HEK293 (cell line): ENCODE measurements at regions not wholly inside any gene's neighbourhood (a gene's known extent, or its start where the extent isn't known, plus 50 kb on each side); places are given as distances from the start of the nearest gene placed in this dataset.

Experiments
- CTCF ChIA-PET: fragments of 350-600 bp; formaldehyde crosslinking; extraction: SDS; loops from one replicate; lab custom pipeline; 2021; ENCODE audit warnings: antibody characterized with exemption; lab: Yijun Ruan, JAX
- POLR2A ChIA-PET: fragments of 300-600 bp; formaldehyde crosslinking; extraction: SDS; loops from one replicate; lab custom pipeline; 2020; ENCODE audit warnings: antibody characterized with exemption, inconsistent platforms; lab: Yijun Ruan, JAX
- H3K27ac ChIP-seq: fragments of 200-500 bp; sonication (Bioruptor generic); 2 replicates; pipeline ENCODE4 v1.5.1; 2014; ENCODE audit warnings: low read depth, low read length, control low read depth, inconsistent platforms; ENCODE audit errors: extremely low read depth
- H3K36me3 ChIP-seq, 2 experiments: fragments of 200-500 bp in 1 of 2; sonication (Bioruptor generic) in 1 of 2; 1 replicate in 1 of 2; 2 replicates in 1 of 2; pipeline ENCODE4 v1.5.1; 2014 to 2017; ENCODE audit warnings: inconsistent platforms in 2 of 2, low read length in 2 of 2; ENCODE audit not compliant: control insufficient read depth in 2 of 2, insufficient read depth in 1 of 2
- H3K4me1 ChIP-seq: fragments of 200-500 bp; sonication (Bioruptor generic); 2 replicates; pipeline ENCODE4 v1.5.1; 2014; ENCODE audit warnings: mild to moderate bottlenecking, low read length, inconsistent platforms; ENCODE audit not compliant: control insufficient read depth, insufficient read depth
- H3K4me3 ChIP-seq: 2 replicates; pipeline ENCODE4 v1.5.1; 2011; ENCODE audit warnings: low read depth, mild to moderate bottlenecking, control low read depth, low read length, moderate library complexity
- H3K9me3 ChIP-seq: fragments of 200-500 bp; sonication (Bioruptor generic); 2 replicates; pipeline ENCODE4 v1.5.1; 2014; ENCODE audit warnings: low read depth, low read length, inconsistent platforms; ENCODE audit not compliant: control insufficient read depth, insufficient read depth
- EGR2 ChIP-seq: fragments of 450-650 bp; formaldehyde crosslinking; IDR thresholded peaks from 2 replicates; pipeline ENCODE4 v1.5.1; 2016; ENCODE audit warnings: low read depth, missing biosample characterization, missing genetic modification characterization
- GLI2 ChIP-seq: fragments of 450-650 bp; formaldehyde crosslinking; IDR thresholded peaks from 2 replicates; pipeline ENCODE4; 2017; ENCODE audit warnings: missing biosample characterization, missing genetic modification characterization, low read depth, borderline replicate concordance
- KLF16 ChIP-seq: fragments of 450-650 bp; formaldehyde crosslinking; IDR thresholded peaks from 2 replicates; pipeline ENCODE4 v1.5.1; 2017; ENCODE audit warnings: missing biosample characterization, missing genetic modification characterization
- OSR2 ChIP-seq: fragments of 450-650 bp; formaldehyde crosslinking; IDR thresholded peaks from 2 replicates; pipeline ENCODE4 v1.5.1; 2016; ENCODE audit warnings: missing biosample characterization, missing genetic modification characterization
- SETDB1 ChIP-seq: IDR thresholded peaks from one replicate; pipeline ENCODE4 v1.6.1; 2017; ENCODE audit warnings: mild to moderate bottlenecking, low read length, moderate library complexity, mixed read lengths; ENCODE audit not compliant: insufficient read length
- ZBTB1 ChIP-seq: fragments of 450-650 bp; formaldehyde crosslinking; IDR thresholded peaks from 2 replicates; pipeline ENCODE4 v1.5.1; 2016; ENCODE audit warnings: missing biosample characterization, missing genetic modification characterization
- ZFP3 ChIP-seq: fragments of 450-650 bp; formaldehyde crosslinking; IDR thresholded peaks from 2 replicates; pipeline ENCODE4 v1.5.1; 2016; ENCODE audit warnings: low read depth, missing biosample characterization, missing genetic modification characterization
- ZNF202 ChIP-seq: fragments of 450-650 bp; formaldehyde crosslinking; IDR thresholded peaks from 2 replicates; pipeline ENCODE4 v1.5.1; 2016; ENCODE audit warnings: missing biosample characterization, missing genetic modification characterization, borderline replicate concordance
- ZNF23 ChIP-seq: fragments of 450-650 bp; formaldehyde crosslinking; IDR thresholded peaks from 2 replicates; pipeline ENCODE4 v1.5.1; 2016; ENCODE audit warnings: missing biosample characterization, missing genetic modification characterization, borderline replicate concordance
- ZNF530 ChIP-seq: fragments of 450-650 bp; formaldehyde crosslinking; IDR thresholded peaks from 2 replicates; pipeline ENCODE4 v1.5.1; 2016; ENCODE audit warnings: low read depth, missing biosample characterization, missing genetic modification characterization
- ZNF571 ChIP-seq: fragments of 450-650 bp; formaldehyde crosslinking; IDR thresholded peaks from 2 replicates; pipeline ENCODE4 v1.5.0; 2017; ENCODE audit warnings: missing biosample characterization, missing genetic modification characterization
- ZNF626 ChIP-seq: fragments of 450-650 bp; sonication (Bioruptor Pico); formaldehyde crosslinking; IDR thresholded peaks from 2 replicates; pipeline ENCODE4 v1.5.1; 2018; ENCODE audit warnings: missing biosample characterization, missing genetic modification characterization, inconsistent platforms
- TF ChIP-seq, protein P1 (sequence below): fragments of 450-650 bp; formaldehyde crosslinking; conservative IDR thresholded peaks from 2 replicates; pipeline ENCODE4 v1.5.1; 2016; ENCODE audit warnings: low read depth, missing biosample characterization, missing genetic modification characterization
- TF ChIP-seq, protein P2 (sequence below): fragments of 450-650 bp; formaldehyde crosslinking; IDR thresholded peaks from 2 replicates; pipeline ENCODE4 v1.5.1; 2016; ENCODE audit warnings: missing biosample characterization, missing genetic modification characterization
- TF ChIP-seq, protein P3 (sequence below): fragments of 450-650 bp; formaldehyde crosslinking; IDR thresholded peaks from 2 replicates; pipeline ENCODE4 v1.5.1; 2016; ENCODE audit warnings: missing biosample characterization, missing genetic modification characterization
- TF ChIP-seq, protein P4 (sequence below): fragments of 450-650 bp; formaldehyde crosslinking; IDR thresholded peaks from 2 replicates; pipeline ENCODE4 v1.5.1; 2016; ENCODE audit warnings: missing biosample characterization, missing genetic modification characterization
- TF ChIP-seq, protein P5 (sequence below): fragments of 450-650 bp; formaldehyde crosslinking; IDR thresholded peaks from 2 replicates; pipeline ENCODE4 v1.5.1; 2016; ENCODE audit warnings: missing biosample characterization, missing genetic modification characterization

DNA sequence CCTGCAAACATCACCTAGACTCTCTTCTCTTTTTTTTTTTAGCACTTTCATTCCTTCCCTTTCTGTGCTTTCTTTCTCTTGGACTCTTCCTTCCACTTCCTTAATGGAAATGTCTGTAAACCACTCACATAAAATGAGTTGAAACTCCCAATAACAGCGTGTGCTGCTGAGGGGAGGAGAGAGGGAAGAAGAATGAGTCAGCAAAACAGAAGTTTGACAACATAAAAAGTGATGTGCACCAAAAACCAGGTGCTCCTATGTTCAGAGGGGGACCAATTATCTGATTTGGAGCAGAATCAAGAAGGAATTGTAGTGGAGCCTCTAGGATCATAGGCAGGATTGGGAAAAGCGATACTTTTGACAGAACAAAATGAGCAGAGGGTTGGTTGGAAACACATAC, 712.1 kb upstream of the IGFBP3 start:
- TF ChIP-seq, protein P1, sequence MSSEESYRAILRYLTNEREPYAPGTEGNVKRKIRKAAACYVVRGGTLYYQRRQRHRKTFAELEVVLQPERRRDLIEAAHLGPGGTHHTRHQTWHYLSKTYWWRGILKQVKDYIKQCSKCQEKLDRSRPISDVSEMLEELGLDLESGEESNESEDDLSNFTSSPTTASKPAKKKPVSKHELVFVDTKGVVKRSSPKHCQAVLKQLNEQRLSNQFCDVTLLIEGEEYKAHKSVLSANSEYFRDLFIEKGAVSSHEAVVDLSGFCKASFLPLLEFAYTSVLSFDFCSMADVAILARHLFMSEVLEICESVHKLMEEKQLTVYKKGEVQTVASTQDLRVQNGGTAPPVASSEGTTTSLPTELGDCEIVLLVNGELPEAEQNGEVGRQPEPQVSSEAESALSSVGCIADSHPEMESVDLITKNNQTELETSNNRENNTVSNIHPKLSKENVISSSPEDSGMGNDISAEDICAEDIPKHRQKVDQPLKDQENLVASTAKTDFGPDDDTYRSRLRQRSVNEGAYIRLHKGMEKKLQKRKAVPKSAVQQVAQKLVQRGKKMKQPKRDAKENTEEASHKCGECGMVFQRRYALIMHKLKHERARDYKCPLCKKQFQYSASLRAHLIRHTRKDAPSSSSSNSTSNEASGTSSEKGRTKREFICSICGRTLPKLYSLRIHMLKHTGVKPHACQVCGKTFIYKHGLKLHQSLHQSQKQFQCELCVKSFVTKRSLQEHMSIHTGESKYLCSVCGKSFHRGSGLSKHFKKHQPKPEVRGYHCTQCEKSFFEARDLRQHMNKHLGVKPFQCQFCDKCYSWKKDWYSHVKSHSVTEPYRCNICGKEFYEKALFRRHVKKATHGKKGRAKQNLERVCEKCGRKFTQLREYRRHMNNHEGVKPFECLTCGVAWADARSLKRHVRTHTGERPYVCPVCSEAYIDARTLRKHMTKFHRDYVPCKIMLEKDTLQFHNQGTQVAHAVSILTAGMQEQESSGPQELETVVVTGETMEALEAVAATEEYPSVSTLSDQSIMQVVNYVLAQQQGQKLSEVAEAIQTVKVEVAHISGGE (tag by site-specific recombination): no peak
- TF ChIP-seq SETDB1 (no peak), EGR2 (tag by site-specific recombination) (no peak), OSR2 (no peak), ZNF571 (no peak), GLI2 (tag by site-specific recombination) (no peak), ZNF202 (no peak)
- TF ChIP-seq, protein P2, sequence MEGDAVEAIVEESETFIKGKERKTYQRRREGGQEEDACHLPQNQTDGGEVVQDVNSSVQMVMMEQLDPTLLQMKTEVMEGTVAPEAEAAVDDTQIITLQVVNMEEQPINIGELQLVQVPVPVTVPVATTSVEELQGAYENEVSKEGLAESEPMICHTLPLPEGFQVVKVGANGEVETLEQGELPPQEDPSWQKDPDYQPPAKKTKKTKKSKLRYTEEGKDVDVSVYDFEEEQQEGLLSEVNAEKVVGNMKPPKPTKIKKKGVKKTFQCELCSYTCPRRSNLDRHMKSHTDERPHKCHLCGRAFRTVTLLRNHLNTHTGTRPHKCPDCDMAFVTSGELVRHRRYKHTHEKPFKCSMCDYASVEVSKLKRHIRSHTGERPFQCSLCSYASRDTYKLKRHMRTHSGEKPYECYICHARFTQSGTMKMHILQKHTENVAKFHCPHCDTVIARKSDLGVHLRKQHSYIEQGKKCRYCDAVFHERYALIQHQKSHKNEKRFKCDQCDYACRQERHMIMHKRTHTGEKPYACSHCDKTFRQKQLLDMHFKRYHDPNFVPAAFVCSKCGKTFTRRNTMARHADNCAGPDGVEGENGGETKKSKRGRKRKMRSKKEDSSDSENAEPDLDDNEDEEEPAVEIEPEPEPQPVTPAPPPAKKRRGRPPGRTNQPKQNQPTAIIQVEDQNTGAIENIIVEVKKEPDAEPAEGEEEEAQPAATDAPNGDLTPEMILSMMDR: no peak
- Histone ChIP-seq H3K27ac (no peak overlapping the region), H3K36me3 (no peaks in the 10 kb centered on the region), H3K4me3 (no peak overlapping the region), H3K4me1 (no peaks in the 10 kb centered on the region), H3K9me3 (no peaks in the 10 kb centered on the region)
- CTCF ChIA-PET: no interaction called here
- POLR2A ChIA-PET: no interaction called here

DNA sequence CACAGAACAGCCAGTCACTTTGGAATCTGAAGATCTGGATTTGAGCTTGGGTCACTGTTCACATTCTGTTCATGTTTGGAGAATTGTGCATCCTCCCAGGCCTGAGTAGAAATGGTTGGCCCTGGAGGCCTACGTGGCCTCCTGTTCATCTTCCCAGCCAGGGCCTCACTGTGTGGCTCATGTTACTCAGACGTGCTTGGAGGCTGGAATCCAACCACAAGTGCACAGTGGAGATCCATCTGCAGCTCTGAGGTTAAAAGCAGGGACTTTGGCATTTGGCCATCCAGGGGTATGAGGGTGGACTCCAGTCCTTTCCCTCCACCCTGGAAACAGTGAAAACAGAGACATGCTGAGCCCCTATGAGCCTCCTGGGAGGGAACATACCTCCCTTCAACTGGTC, 709.0 kb upstream of the IGFBP3 start:
- POLR2A ChIA-PET: no interaction called here
- Histone ChIP-seq H3K9me3 (no peaks in the 10 kb centered on the region), H3K27ac (no peak overlapping the region), H3K4me1 (no peaks in the 10 kb centered on the region), H3K4me3 (no peak overlapping the region)
- CTCF ChIA-PET: no interaction called here
- TF ChIP-seq, protein P3, sequence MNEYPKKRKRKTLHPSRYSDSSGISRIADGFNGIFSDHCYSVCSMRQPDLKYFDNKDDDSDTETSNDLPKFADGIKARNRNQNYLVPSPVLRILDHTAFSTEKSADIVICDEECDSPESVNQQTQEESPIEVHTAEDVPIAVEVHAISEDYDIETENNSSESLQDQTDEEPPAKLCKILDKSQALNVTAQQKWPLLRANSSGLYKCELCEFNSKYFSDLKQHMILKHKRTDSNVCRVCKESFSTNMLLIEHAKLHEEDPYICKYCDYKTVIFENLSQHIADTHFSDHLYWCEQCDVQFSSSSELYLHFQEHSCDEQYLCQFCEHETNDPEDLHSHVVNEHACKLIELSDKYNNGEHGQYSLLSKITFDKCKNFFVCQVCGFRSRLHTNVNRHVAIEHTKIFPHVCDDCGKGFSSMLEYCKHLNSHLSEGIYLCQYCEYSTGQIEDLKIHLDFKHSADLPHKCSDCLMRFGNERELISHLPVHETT (tag by site-specific recombination): no peak
- TF ChIP-seq, all 188 proteins: peak for 0
- no peaks in the 10 kb centered on the region for H3K36me3 ChIP-seq

DNA sequence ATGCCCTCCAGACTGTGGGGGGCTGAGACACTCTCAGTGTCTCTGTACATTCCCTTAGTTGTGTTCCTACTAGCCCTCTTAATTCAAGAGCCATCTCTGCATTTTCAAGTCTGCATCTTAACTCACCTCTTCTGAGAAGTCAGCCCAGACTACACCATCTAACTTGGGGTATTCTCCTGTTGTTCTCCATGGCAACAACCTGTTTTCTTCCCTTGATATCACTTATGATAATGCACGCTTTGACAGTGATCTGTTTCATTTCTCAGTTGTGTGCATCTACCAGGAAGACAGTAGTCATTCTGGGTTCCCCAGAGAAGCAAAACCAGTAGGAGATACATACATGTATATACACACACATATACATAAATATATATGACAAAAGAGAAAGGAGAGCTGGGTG, 707.3 kb upstream of the IGFBP3 start:
- ChIA-PET CTCF (no interaction called here), POLR2A (no interaction called here)
- no peaks in the 10 kb centered on the region for H3K4me1 ChIP-seq
- no peak for TF ChIP-seq ZNF23 (tag by site-specific recombination)
- H3K27ac ChIP-seq: no peak overlapping the region
- H3K4me3 ChIP-seq: no peak overlapping the region
- H3K9me3 ChIP-seq: no peaks in the 10 kb centered on the region
- no peaks in the 10 kb centered on the region for H3K36me3 ChIP-seq

DNA sequence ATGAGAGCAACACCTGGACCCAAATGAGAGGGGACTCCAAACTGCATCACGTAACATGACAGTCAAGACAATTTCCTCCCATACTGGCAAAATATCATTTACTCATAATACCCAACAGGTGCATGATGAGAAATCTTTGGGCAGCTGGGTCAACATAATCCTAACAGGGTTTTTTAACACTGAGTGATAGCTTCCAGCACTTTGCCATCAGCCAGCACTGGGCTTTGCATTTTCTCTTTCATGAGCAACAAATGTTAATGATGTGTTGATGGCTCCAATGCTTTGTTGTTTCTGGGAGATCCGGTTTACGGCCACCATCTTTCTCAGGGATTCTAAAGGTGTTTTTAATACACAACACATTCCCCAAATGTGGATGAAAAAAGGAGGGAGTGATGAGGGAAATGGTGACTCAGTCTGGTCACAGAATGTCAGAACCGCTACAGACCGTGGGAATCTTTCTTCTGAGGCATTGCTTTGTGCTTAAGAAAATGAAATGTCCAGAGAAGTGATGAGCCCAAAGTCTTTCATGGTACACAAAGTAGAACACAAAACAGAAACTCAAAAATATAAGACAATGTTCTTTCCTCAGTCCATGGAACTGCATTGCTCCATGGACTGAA, 705.7 kb upstream of the IGFBP3 start:
- Histone ChIP-seq H3K4me3 (no peak overlapping the region), H3K36me3 (no peaks in the 10 kb centered on the region), H3K9me3 (no peaks in the 10 kb centered on the region), H3K4me1 (no peaks in the 10 kb centered on the region), H3K27ac (no peak overlapping the region)
- ChIA-PET POLR2A (no interaction called here), CTCF (no interaction called here)
- TF ChIP-seq ZFP3: no peak
- TF ChIP-seq, protein P4, sequence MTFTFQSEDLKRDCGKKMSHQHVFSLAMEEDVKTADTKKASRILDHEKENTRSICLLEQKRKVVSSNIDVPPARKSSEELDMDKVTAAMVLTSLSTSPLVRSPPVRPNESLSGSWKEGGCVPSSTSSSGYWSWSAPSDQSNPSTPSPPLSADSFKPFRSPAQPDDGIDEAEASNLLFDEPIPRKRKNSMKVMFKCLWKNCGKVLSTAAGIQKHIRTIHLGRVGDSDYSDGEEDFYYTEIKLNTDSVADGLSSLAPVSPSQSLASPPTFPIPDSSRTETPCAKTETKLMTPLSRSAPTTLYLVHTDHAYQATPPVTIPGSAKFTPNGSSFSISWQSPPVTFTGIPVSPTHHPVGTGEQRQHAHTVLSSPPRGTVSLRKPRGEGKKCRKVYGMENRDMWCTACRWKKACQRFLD (tag by site-specific recombination): no peak
- TF ChIP-seq ZBTB1 (tag by site-specific recombination): no peak
- no peak for TF ChIP-seq KLF16
- no peak for TF ChIP-seq ZNF626 (tag by site-specific recombination)
- TF ChIP-seq, protein P5, sequence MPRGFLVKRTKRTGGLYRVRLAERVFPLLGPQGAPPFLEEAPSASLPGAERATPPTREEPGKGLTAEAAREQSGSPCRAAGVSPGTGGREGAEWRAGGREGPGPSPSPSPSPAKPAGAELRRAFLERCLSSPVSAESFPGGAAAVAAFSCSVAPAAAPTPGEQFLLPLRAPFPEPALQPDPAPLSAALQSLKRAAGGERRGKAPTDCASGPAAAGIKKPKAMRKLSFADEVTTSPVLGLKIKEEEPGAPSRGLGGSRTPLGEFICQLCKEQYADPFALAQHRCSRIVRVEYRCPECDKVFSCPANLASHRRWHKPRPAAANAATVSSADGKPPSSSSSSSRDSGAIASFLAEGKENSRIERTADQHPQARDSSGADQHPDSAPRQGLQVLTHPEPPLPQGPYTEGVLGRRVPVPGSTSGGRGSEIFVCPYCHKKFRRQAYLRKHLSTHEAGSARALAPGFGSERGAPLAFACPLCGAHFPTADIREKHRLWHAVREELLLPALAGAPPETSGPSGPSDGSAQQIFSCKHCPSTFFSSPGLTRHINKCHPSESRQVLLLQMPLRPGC (tag by site-specific recombination): no peak
- TF ChIP-seq, protein P3 (tag by site-specific recombination): no peak
- no peak for TF ChIP-seq ZNF530
